ENCODE measurements at regions not wholly inside any gene's neighbourhood (a gene's known extent, or its start where the extent isn't known, plus 50 kb on each side); places are given as distances from the start of the nearest gene placed in this dataset.

DNA sequence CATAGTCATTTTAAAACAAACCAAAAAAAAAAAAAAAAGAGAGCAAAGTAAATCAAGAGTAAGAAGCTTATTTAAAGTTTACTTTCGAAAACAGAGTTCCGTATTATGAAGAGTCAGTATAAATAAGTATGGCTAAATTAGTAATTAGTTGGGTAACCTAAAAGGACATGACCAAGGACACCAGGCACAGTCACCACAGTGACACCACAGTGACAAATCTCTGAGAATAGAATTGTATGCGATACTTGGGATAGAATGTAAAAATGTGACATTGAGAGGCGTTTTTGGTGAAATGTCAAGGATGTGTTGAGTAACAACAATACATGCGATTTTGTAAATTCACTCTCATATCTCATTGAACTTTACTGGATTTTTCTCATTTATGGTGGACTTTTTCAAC is 150.9 kb upstream of the SPEF2 start:
- WGBS: 95% methylated on average over 5 of the region's 5 CpGs
- TF ChIP-seq POLR2AphosphoS5 (IDR thresholded peaks at IDR 0.05) (no peak), POLR2A (IDR thresholded peaks at IDR 0.05) (no peak)
- TF ChIP-seq, protein P1, sequence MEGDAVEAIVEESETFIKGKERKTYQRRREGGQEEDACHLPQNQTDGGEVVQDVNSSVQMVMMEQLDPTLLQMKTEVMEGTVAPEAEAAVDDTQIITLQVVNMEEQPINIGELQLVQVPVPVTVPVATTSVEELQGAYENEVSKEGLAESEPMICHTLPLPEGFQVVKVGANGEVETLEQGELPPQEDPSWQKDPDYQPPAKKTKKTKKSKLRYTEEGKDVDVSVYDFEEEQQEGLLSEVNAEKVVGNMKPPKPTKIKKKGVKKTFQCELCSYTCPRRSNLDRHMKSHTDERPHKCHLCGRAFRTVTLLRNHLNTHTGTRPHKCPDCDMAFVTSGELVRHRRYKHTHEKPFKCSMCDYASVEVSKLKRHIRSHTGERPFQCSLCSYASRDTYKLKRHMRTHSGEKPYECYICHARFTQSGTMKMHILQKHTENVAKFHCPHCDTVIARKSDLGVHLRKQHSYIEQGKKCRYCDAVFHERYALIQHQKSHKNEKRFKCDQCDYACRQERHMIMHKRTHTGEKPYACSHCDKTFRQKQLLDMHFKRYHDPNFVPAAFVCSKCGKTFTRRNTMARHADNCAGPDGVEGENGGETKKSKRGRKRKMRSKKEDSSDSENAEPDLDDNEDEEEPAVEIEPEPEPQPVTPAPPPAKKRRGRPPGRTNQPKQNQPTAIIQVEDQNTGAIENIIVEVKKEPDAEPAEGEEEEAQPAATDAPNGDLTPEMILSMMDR (IDR thresholded peaks at IDR 0.05): no peak
- Histone ChIP-seq H3K4me3 (no peak overlapping the region), H3K36me3 (no peaks in the 10 kb centered on the region), H3K27ac (no peak overlapping the region), H3K4me1 (replicated peaks) (no peaks in the 10 kb centered on the region), H3K9me3 (no peaks in the 10 kb centered on the region), H3K27me3 (replicated peaks; ENCODE audit: insufficient read depth) (no peaks in the 10 kb centered on the region)
- intact Hi-C loops (cut with DNase I): no loop called here
- DNase-seq (ENCODE audit: low spot score): no peak

DNA sequence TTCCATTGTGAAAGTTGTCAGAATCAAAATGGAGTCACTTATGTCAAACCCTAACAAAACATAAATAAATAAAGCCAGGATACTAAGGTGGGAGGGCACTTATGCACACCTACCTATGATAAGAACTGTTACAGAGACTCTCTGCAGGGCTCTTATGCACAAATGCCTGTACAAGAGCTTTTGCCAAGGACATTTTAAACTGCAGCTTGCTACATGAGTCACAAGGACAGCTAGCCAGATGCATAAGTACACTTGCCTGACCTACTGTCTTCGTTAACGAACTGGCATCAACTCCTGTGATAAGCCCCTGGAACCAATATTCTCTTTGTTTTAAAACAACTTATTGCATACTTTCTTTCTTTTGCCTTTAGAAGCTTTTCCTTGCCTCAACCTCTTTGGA is 152.9 kb upstream of the SPEF2 start:
- H3K27ac ChIP-seq: no peak overlapping the region
- no peaks in the 10 kb centered on the region for H3K36me3 ChIP-seq
- TF ChIP-seq POLR2AphosphoS5 (IDR thresholded peaks at IDR 0.05) (no peak), POLR2A (IDR thresholded peaks at IDR 0.05) (no peak)
- TF ChIP-seq, protein P1 (IDR thresholded peaks at IDR 0.05): no peak
- H3K4me3 ChIP-seq: no peak overlapping the region
- H3K9me3 ChIP-seq: no peaks in the 10 kb centered on the region
- 83% methylated on average over 2 of the region's 2 CpGs for WGBS
- no peaks in the 10 kb centered on the region for H3K4me1 ChIP-seq (replicated peaks)
- no peaks in the 10 kb centered on the region for H3K27me3 ChIP-seq (replicated peaks; ENCODE audit: insufficient read depth)
- DNase-seq (ENCODE audit: low spot score): no peak
- intact Hi-C loops (cut with DNase I): no loop called here

DNA sequence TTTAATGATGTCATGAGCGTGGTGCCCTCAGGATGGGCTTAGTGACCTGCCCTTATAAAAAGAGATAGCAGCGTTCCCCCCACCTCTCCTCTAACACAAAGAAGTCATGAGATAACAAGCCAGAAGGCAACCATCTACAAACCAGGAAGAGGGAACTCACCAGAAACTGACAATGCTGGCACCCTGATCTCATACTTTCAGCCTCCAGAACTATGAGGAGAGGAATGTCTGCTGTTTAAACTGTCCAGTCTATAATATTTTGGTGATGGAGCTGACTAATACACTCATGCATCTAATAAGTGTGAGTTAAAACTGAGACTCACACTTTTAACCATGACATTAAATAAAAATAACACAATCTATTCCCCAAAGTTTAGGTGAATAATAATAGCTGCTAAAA is 156.1 kb upstream of the SPEF2 start:
- no peak overlapping the region for H3K27ac ChIP-seq
- intact Hi-C loops (cut with DNase I): no loop called here
- TF ChIP-seq, protein P1 (IDR thresholded peaks at IDR 0.05): no peak
- TF ChIP-seq POLR2A (IDR thresholded peaks at IDR 0.05): no peak
- no peak for TF ChIP-seq POLR2AphosphoS5 (IDR thresholded peaks at IDR 0.05)

DNA sequence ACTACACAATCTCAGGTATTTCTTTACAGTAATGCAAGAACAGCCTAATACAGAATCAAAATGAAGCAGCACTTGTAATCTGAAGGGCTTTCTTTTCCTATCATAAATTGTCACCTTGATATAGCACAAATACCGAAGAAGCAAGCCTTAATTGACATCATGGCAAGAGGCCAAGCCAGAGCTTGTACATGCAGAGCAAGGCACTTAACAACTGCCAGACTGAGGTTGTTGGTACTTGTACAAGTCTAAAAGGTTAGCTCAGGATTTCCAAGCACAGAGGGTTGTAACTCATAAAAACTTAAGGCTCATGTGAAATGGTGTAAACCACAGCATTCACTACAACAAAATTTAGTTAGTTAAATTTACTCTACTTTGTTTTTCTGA is 158.8 kb upstream of the SPEF2 start:
- TF ChIP-seq POLR2AphosphoS5 (IDR thresholded peaks at IDR 0.05): no peak
- TF ChIP-seq, protein P1 (IDR thresholded peaks at IDR 0.05): no peak
- no peak for TF ChIP-seq POLR2A (IDR thresholded peaks at IDR 0.05)
- WGBS: 0% methylated on average over 1 of the region's 1 CpG

More for the DNA sequence above, 156.1 kb upstream of the SPEF2 start:
- H3K36me3 ChIP-seq: no peaks in the 10 kb centered on the region
- H3K4me1 ChIP-seq (replicated peaks): no peaks in the 10 kb centered on the region
- H3K4me3 ChIP-seq: no peak overlapping the region
- WGBS: 87% methylated on average over 2 of the region's 2 CpGs
- no peaks in the 10 kb centered on the region for H3K9me3 ChIP-seq
- H3K27me3 ChIP-seq (replicated peaks; ENCODE audit: insufficient read depth): no peaks in the 10 kb centered on the region
- DNase-seq (ENCODE audit: low spot score): no peak

DNA sequence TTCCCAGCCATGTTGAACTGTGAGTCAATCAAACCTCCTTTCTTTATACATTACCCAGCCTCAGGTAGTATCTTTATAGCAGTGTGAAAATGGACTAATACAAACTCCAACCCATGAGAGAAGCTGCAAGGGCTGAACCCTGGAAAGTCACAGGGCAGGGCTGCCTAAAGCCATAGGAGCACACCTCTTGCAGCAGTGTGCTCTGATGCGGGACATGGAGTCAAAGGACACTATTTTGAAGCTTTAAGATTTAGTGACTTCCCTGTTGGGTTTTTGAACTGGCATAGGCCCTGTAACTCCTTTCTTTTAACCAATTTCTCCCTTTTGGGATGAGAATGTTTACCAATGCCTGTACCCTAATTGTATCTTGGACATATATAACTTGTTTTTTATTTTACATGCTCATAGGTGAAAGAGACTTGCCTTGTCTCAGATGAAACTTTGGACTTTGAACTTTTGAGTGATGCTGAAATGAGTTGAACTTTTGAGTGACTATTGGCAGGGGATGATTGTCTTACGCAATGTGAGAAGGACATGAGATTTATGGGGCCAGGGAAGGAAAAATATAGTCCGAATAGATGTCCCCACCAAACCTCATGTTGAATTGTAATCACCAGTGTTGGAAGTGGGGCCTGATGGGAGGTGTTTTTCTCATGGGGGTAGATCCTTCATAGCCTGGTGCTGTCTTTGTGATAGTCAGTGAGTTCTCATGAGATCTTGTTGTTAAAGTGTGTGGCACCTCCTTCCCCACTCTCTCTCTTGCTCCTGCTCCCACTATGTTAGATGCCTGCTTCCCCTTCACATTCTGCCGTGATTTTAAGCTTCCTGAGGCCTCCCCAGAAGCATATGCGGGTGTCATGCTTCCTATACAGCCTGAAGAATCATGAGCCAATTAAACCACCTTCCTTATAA is 159.5 kb upstream of the SPEF2 start:
- H3K9me3 ChIP-seq: no peaks in the 10 kb centered on the region
- intact Hi-C loops (cut with DNase I): no loop called here
- H3K4me3 ChIP-seq: no peak overlapping the region
- TF ChIP-seq, protein P1 (IDR thresholded peaks at IDR 0.05): no peak
- H3K27me3 ChIP-seq (replicated peaks; ENCODE audit: insufficient read depth): no peaks in the 10 kb centered on the region
- DNase-seq (ENCODE audit: low spot score): no peak
- no peaks in the 10 kb centered on the region for H3K4me1 ChIP-seq (replicated peaks)
- H3K27ac ChIP-seq: no peak overlapping the region
- no peaks in the 10 kb centered on the region for H3K36me3 ChIP-seq
- WGBS: 61% methylated on average over 5 of the region's 5 CpGs

More for the DNA sequence above, 158.8 kb upstream of the SPEF2 start:
- Histone ChIP-seq H3K27ac (no peak overlapping the region), H3K4me3 (no peak overlapping the region), H3K4me1 (replicated peaks) (no peaks in the 10 kb centered on the region), H3K27me3 (replicated peaks; ENCODE audit: insufficient read depth) (no peaks in the 10 kb centered on the region), H3K9me3 (no peaks in the 10 kb centered on the region), H3K36me3 (no peaks in the 10 kb centered on the region)
- intact Hi-C loops (cut with DNase I): no loop called here
- DNase-seq (ENCODE audit: low spot score): peak; percentile 20
